Esophagus squamous epithelium (tissue), 5 donors: ENCODE measurements at regions not wholly inside any gene's neighbourhood (a gene's known extent, or its start where the extent isn't known, plus 50 kb on each side); places are given as distances from the start of the nearest gene placed in this dataset.

Experiments used
- DNase-seq: peaks from one replicate; lab custom pipeline; 2025; lab: John Stamatoyannopoulos, UW
- H3K27ac ChIP-seq, 4 donors: fragments of 200-600 bp; sonication (generic); one replicate each; pipeline ENCODE4 v1.5.1; 2016 to 2019; ENCODE audit warnings: mild to moderate bottlenecking in 1 of 4
- H3K27me3 ChIP-seq, 4 donors: fragments of 200-600 bp; sonication (generic); 1 replicate in 3 of 4; 2 replicates in 1 of 4; pipeline versions ENCODE4 v1.5.1 to v1.6.0; 2017 to 2021; ENCODE audit warnings: antibody characterized with exemption in 1 of 4
- H3K36me3 ChIP-seq, 3 donors: fragments of 200-600 bp; sonication (generic); one replicate each; pipeline ENCODE4 v1.5.1; 2016 to 2019
- H3K4me1 ChIP-seq, 3 donors: fragments of 200-600 bp; sonication (generic); one replicate each; pipeline ENCODE4 v1.5.1; 2017 to 2019
- H3K4me3 ChIP-seq, 4 donors: fragments of 200-600 bp; sonication (generic); 1 replicate in 3 of 4; 2 replicates in 1 of 4; pipeline ENCODE4 v1.5.1; 2016 to 2019; ENCODE audit warnings: mild to moderate bottlenecking in 2 of 4, moderate library complexity in 1 of 4
- H3K9me3 ChIP-seq, 3 donors: fragments of 200-600 bp; sonication (generic); one replicate each; pipeline ENCODE4 v1.5.1; 2016 to 2019
- POLR2A ChIP-seq, 4 donors: fragments of 450-650 bp; IDR thresholded peaks; one replicate each; pipeline ENCODE4 v1.6.1; 2017; ENCODE audit warnings: antibody characterized with exemption in 4 of 4, mild to moderate bottlenecking in 4 of 4, moderate library complexity in 3 of 4
- WGBS, 2 donors: methylation state at CpG; one replicate each; pipeline ENCODE4 v1.1.5; 2018; 5-methylcytosine and 5-hydroxymethylcytosine counted together
- intact Hi-C: fragments of 100-400 bp; cut with DNase I; formaldehyde crosslinking; loops from one replicate; pipeline ENCODE4 v1.15.0; 2022
- TF ChIP-seq, protein P1 (sequence below), 6 experiments: fragments of 450-650 bp in 4 of 6; fragments of 200-600 bp in 2 of 6; sonication (generic) in 2 of 6; IDR thresholded peaks; one replicate each; pipeline ENCODE4 v1.5.1; 2016 to 2019; ENCODE audit warnings: antibody characterized with exemption in 6 of 6, mild to moderate bottlenecking in 4 of 6, moderate library complexity in 4 of 6
- donor health status: DM: yes; HTN: yes; CAD: no.

DNA sequence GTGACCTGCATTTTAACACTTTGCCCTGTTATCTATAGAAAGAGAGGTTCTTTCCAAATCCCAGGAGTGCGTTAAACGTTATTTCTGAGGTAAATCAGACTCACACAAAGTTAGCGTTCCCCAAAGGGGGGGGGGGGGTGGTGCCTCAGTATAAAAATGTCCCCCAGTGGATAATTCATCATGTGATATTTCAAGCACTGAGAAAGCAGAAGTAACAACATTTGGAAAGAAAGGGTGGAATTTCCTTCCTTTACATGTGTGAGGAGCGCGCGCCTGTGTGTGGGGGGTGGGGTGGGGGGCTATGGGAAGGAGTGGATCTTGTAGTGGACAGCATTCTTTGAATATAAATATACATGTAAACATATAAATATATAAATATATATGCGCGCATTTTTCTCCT is 630.9 kb downstream of the NYAP2 start:
- Histone ChIP-seq H3K9me3 (no peaks in the 10 kb centered on the region), H3K4me3 (peak overlapping the region in 3 of 4 donors; percentile 40 to 63 (median 46)), H3K4me1 (peaks cover 6 to 18% (median 7%) of the 10 kb centered on the region in 3 donors), H3K36me3 (no peaks in the 10 kb centered on the region), H3K27me3 (peaks cover 0 to 6% (median 0%) of the 10 kb centered on the region in 4 donors), H3K27ac (peak overlapping the region in 1 of 4 donors; percentile 37)
- 33 to 39% methylated on average over 7 to 8 of the region's 8 CpGs for WGBS, 2 donors
- intact Hi-C loops: no loop called here
- TF ChIP-seq, protein P1, sequence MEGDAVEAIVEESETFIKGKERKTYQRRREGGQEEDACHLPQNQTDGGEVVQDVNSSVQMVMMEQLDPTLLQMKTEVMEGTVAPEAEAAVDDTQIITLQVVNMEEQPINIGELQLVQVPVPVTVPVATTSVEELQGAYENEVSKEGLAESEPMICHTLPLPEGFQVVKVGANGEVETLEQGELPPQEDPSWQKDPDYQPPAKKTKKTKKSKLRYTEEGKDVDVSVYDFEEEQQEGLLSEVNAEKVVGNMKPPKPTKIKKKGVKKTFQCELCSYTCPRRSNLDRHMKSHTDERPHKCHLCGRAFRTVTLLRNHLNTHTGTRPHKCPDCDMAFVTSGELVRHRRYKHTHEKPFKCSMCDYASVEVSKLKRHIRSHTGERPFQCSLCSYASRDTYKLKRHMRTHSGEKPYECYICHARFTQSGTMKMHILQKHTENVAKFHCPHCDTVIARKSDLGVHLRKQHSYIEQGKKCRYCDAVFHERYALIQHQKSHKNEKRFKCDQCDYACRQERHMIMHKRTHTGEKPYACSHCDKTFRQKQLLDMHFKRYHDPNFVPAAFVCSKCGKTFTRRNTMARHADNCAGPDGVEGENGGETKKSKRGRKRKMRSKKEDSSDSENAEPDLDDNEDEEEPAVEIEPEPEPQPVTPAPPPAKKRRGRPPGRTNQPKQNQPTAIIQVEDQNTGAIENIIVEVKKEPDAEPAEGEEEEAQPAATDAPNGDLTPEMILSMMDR (IDR thresholded peaks at IDR 0.05): no peak
- no peak for TF ChIP-seq POLR2A (IDR thresholded peaks at IDR 0.05)
- DNase-seq: no peak

GRCh38 chr2:226023946-226024345 is 624.4 kb downstream of the NYAP2 start:
- Histone ChIP-seq H3K36me3 (no peaks in the 10 kb centered on the region), H3K4me1 (no peaks in the 10 kb centered on the region)

DNA sequence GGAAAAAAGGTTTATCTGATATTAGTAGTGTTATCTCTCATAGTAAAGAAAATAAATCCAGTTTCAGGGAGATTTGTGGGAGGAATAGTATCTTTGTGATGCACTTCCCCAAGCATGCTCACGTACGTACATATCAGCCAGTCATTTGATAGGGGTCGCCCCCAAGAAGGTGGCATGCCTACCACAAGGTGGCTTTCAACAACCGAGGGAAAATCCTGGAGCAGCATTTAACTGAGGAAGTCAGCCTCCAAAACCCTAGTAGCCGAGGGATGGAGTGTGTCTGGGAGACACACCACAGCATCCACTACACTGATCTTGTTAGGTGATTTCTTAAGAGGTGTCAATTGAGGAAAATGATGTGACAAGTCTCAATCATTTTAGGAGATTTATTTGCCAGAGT is 623.9 kb downstream of the NYAP2 start:
- intact Hi-C loops: no loop called here
- no peak overlapping the region for H3K4me3 ChIP-seq
- no peaks in the 10 kb centered on the region for H3K36me3 ChIP-seq
- TF ChIP-seq POLR2A (IDR thresholded peaks at IDR 0.05): no peak
- TF ChIP-seq, protein P1 (IDR thresholded peaks at IDR 0.05): no peak
- H3K27me3 ChIP-seq: no peaks in the 10 kb centered on the region
- no peaks in the 10 kb centered on the region for H3K4me1 ChIP-seq
- no peak overlapping the region for H3K27ac ChIP-seq
- 60 to 67% methylated on average over 5 of the region's 5 CpGs for WGBS, 2 donors
- no peak for DNase-seq
- peaks cover 0 to 5% (median 0%) of the 10 kb centered on the region in 3 donors for H3K9me3 ChIP-seq

More at GRCh38 chr2:226023946-226024345, 624.4 kb downstream of the NYAP2 start:
- Histone ChIP-seq H3K9me3 (no peaks in the 10 kb centered on the region), H3K4me3 (no peak overlapping the region), H3K27me3 (no peaks in the 10 kb centered on the region), H3K27ac (no peak overlapping the region)
- TF ChIP-seq, protein P1 (IDR thresholded peaks at IDR 0.05): no peak
- no peak for TF ChIP-seq POLR2A (IDR thresholded peaks at IDR 0.05)
- DNase-seq: no peak
- intact Hi-C loops: no loop called here

- H3K36me3 ChIP-seq: no peaks in the 10 kb centered on the region
- intact Hi-C loops: no loop called here
- no peak overlapping the region for H3K27ac ChIP-seq
- WGBS, 2 donors: 78 to 89% methylated on average over 1 of the region's 1 CpG
- TF ChIP-seq, protein P1 (IDR thresholded peaks at IDR 0.05): no peak
- no peak for TF ChIP-seq POLR2A (IDR thresholded peaks at IDR 0.05)
- peaks cover 0 to 7% (median 0%) of the 10 kb centered on the region in 3 donors for H3K9me3 ChIP-seq
- no peaks in the 10 kb centered on the region for H3K27me3 ChIP-seq
- no peak overlapping the region for H3K4me3 ChIP-seq
- no peak for DNase-seq
- H3K4me1 ChIP-seq: no peaks in the 10 kb centered on the region
Measured at GRCh38 chr2:226020956-226021355, 621.4 kb downstream of the NYAP2 start.

DNA sequence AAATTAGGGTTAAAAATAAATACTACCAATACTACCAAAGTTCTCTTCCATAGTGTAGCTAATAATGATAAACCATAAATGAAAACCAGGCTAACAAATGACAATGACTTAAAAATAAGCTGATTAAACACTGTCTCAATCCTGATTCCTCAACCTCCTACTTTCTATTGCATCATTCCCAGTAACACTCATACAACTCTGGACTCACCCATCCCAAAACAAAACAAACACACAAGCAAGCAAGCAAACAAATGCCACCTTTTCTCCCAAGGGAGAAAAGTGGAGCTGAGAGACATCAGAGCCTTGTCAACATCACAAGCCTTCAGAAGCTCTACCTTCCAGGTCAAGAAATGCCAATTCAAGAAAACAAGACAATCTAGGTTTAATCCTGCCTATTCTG is 620.7 kb downstream of the NYAP2 start:
- intact Hi-C loops: no loop called here

More for the DNA sequence above, 620.7 kb downstream of the NYAP2 start:
- Histone ChIP-seq H3K36me3 (no peaks in the 10 kb centered on the region), H3K9me3 (peaks cover 0 to 7% (median 0%) of the 10 kb centered on the region in 3 donors), H3K4me1 (no peaks in the 10 kb centered on the region), H3K27me3 (no peaks in the 10 kb centered on the region), H3K4me3 (no peak overlapping the region), H3K27ac (no peak overlapping the region)
- TF ChIP-seq POLR2A (IDR thresholded peaks at IDR 0.05): no peak
- TF ChIP-seq, protein P1 (IDR thresholded peaks at IDR 0.05): no peak
- DNase-seq: no peak
